Neural cell (in vitro differentiated cells): ENCODE measurements at regions not wholly inside any gene's neighbourhood (a gene's known extent, or its start where the extent isn't known, plus 50 kb on each side); places are given as distances from the start of the nearest gene placed in this dataset.

ENCODE experiments used
- CTCF ChIP-seq: fragments of 450-650 bp; IDR thresholded peaks from 2 replicates; pipeline ENCODE4 v1.5.1; 2014; ENCODE audit warnings: antibody characterized with exemption, mild to moderate bottlenecking, moderate library complexity; ENCODE audit not compliant: poor library complexity, severe bottlenecking
- SMC3 ChIP-seq: fragments of 450-650 bp; conservative IDR thresholded peaks from 2 replicates; pipeline ENCODE4 v1.6.1; 2014; ENCODE audit warnings: antibody characterized with exemption, mild to moderate bottlenecking, moderate library complexity; ENCODE audit not compliant: poor library complexity

DNA sequence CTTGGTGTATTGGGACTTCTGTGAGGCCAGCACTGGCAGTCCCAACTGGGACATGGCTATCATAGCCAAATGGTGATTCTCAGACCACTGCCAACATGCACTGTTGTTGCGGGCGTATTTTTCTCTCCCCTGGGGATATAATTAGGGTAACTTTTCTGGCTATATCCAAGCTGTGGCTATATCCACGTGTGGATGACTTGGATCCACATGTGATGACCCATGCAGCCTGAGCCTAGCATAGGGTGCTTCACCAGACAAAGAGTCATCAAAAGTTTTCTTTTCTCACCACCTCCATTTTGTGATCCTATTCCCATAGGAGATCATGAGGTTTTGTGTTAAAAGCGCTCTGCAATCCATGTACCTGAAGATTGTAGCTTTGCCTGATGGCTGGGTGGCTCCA is 51.2 kb upstream of the CSF3R start:
- no peak for TF ChIP-seq SMC3
- TF ChIP-seq CTCF, result no peak
